ENCODE measurements at regions not wholly inside any gene's neighbourhood (a gene's known extent, or its start where the extent isn't known, plus 50 kb on each side); places are given as distances from the start of the nearest gene placed in this dataset.

- H3K4me3 ChIP-seq (ENCODE audit: low read depth, low read length) = no peak overlapping the region
- no peak for DNase-seq (ENCODE audit: low read depth)
- no peak for TF ChIP-seq CTCF (IDR thresholded peaks at IDR 0.05; ENCODE audit: insufficient read depth, low read depth, low read length)
Observed at GRCh38 chr14:25765909-25766308, 716.0 kb upstream of the STXBP6 start.

- no peak for TF ChIP-seq CTCF (IDR thresholded peaks at IDR 0.05; ENCODE audit: insufficient read depth, low read depth, low read length)
- no peak for DNase-seq (ENCODE audit: low read depth)
- H3K4me3 ChIP-seq (ENCODE audit: low read depth, low read length) = no peak overlapping the region
Observed at GRCh38 chr14:25759920-25760655, 710.1 kb upstream of the STXBP6 start.

GRCh38 chr14:25759256-25759655 lies 709.3 kb upstream of the STXBP6 start:
- DNase-seq (ENCODE audit: low read depth) = no peak
- TF ChIP-seq CTCF (IDR thresholded peaks at IDR 0.05; ENCODE audit: insufficient read depth, low read depth, low read length) = no peak
- no peak overlapping the region for H3K4me3 ChIP-seq (ENCODE audit: low read depth, low read length)

- H3K4me3 ChIP-seq (ENCODE audit: low read depth, low read length) = no peak overlapping the region
- no peak for TF ChIP-seq CTCF (IDR thresholded peaks at IDR 0.05; ENCODE audit: insufficient read depth, low read depth, low read length)
- no peak for DNase-seq (ENCODE audit: low read depth)
Observed at GRCh38 chr14:25757364-25757763, 707.4 kb upstream of the STXBP6 start.

- no peak overlapping the region for H3K4me3 ChIP-seq (ENCODE audit: low read depth, low read length)
- no peak for DNase-seq (ENCODE audit: low read depth)
- TF ChIP-seq CTCF (IDR thresholded peaks at IDR 0.05; ENCODE audit: insufficient read depth, low read depth, low read length) = no peak
Observed at GRCh38 chr14:25756876-25757275, 706.9 kb upstream of the STXBP6 start.

- no peak overlapping the region for H3K4me3 ChIP-seq (ENCODE audit: low read depth, low read length)
- TF ChIP-seq CTCF (IDR thresholded peaks at IDR 0.05; ENCODE audit: insufficient read depth, low read depth, low read length) = no peak
- no peak for DNase-seq (ENCODE audit: low read depth)
Observed at GRCh38 chr14:25753130-25753529, 703.2 kb upstream of the STXBP6 start.

- no peak for DNase-seq (ENCODE audit: low read depth)
- no peak for TF ChIP-seq CTCF (IDR thresholded peaks at IDR 0.05; ENCODE audit: insufficient read depth, low read depth, low read length)
- H3K4me3 ChIP-seq (ENCODE audit: low read depth, low read length) = no peak overlapping the region
Observed at GRCh38 chr14:25750436-25750835, 700.5 kb upstream of the STXBP6 start.
